ENCODE measurements at regions not wholly inside any gene's neighbourhood (a gene's known extent, or its start where the extent isn't known, plus 50 kb on each side); places are given as distances from the start of the nearest gene placed in this dataset.

GRCh38 chr12:92513231-92513730 lies 189.5 kb upstream of the PLEKHG7 start:
- Histone ChIP-seq H2AFZ (ENCODE audit: low read depth, low read length) (no peak overlapping the region), H4K91ac (ENCODE audit: low read length) (no peak overlapping the region), H3K27ac (ENCODE audit: low read length, poor library complexity, severe bottlenecking) (no peak overlapping the region), H3K4ac (ENCODE audit: low read depth in 1 of 2, low read length in 2 of 2) (no peak overlapping the region), H3K4me2 (ENCODE audit: low read length, poor library complexity, severe bottlenecking) (no peak overlapping the region), H3K4me1 (ENCODE audit: control insufficient read depth, insufficient read depth, low read depth, low read length) (no peaks in the 10 kb centered on the region), H2BK120ac (ENCODE audit: low read depth, low read length) (no peak overlapping the region), H3K9ac (ENCODE audit: low read length) (no peak overlapping the region), H4K8ac (ENCODE audit: low read length) (no peak overlapping the region), H2BK15ac (ENCODE audit: low read depth, poor library complexity, severe bottlenecking) (no peak overlapping the region), H3K27me3 (ENCODE audit: control insufficient read depth in 1 of 2, insufficient read depth in 1 of 2, low read length in 2 of 2) (no peaks in the 10 kb centered on the region), H3K9me3 (ENCODE audit: control insufficient read depth, low read length) (no peaks in the 10 kb centered on the region), H3K36me3 (ENCODE audit: control insufficient read depth in 1 of 2, insufficient read depth in 2 of 2, low read depth in 1 of 2, low read length in 2 of 2) (no peaks in the 10 kb centered on the region), H3K18ac (ENCODE audit: low read depth in 1 of 2, low read length in 2 of 2) (no peak overlapping the region), H2BK12ac (ENCODE audit: low read length in 2 of 2) (no peak overlapping the region), H3K79me1 (replicated peaks; ENCODE audit: low read length, poor library complexity, severe bottlenecking) (no peaks in the 10 kb centered on the region), H3K14ac (ENCODE audit: low read length in 2 of 2) (no peak overlapping the region), H2BK5ac (ENCODE audit: low read depth, low read length, poor library complexity, severe bottlenecking) (no peak overlapping the region), H3K4me3 (ENCODE audit: insufficient read depth in 1 of 2, low read depth in 1 of 2, low read length in 2 of 2) (no peak overlapping the region), H3K23ac (ENCODE audit: low read length in 2 of 2) (no peak overlapping the region), H2AK5ac (ENCODE audit: low read length, severe bottlenecking) (no peak overlapping the region)
- no CpG with 5 or more reads among the region's 2 CpGs for WGBS
- peak; percentile 40 for DNase-seq

DNA sequence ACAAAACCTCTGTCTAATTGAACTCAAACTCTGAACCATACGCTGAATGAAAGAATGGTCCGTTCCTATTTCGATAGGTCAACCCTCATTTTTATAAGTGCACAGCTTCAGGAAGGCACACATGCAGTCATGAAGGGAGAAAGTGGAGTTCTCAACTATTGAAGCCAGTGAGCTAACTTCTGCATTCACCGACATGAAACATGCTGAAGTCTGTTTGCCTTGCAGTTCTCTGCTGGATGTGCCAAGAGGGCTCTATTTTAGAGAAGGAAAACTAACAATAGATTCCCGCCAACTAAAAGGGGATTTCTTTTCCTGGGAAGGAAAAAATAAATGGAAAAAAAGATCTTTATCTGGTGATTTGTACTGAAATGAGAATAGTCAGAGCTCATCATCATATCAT lies 191.0 kb upstream of the PLEKHG7 start:
- Histone ChIP-seq H3K79me1 (replicated peaks; ENCODE audit: low read length, poor library complexity, severe bottlenecking) (no peaks in the 10 kb centered on the region), H3K36me3 (ENCODE audit: control insufficient read depth in 1 of 2, insufficient read depth in 2 of 2, low read depth in 1 of 2, low read length in 2 of 2) (no peaks in the 10 kb centered on the region), H2BK120ac (ENCODE audit: low read depth, low read length) (no peak overlapping the region), H2BK5ac (ENCODE audit: low read depth, low read length, poor library complexity, severe bottlenecking) (no peak overlapping the region), H2BK15ac (ENCODE audit: low read depth, poor library complexity, severe bottlenecking) (no peak overlapping the region), H3K27me3 (ENCODE audit: control insufficient read depth in 1 of 2, insufficient read depth in 1 of 2, low read length in 2 of 2) (no peaks in the 10 kb centered on the region), H2BK12ac (ENCODE audit: low read length in 2 of 2) (no peak overlapping the region), H2AFZ (ENCODE audit: low read depth, low read length) (no peak overlapping the region), H3K9ac (ENCODE audit: low read length) (no peak overlapping the region), H3K4ac (ENCODE audit: low read depth in 1 of 2, low read length in 2 of 2) (no peak overlapping the region), H3K18ac (ENCODE audit: low read depth in 1 of 2, low read length in 2 of 2) (no peak overlapping the region), H3K4me1 (ENCODE audit: control insufficient read depth, insufficient read depth, low read depth, low read length) (no peaks in the 10 kb centered on the region), H3K27ac (ENCODE audit: low read length, poor library complexity, severe bottlenecking) (no peak overlapping the region), H4K8ac (ENCODE audit: low read length) (no peak overlapping the region), H3K4me3 (ENCODE audit: insufficient read depth in 1 of 2, low read depth in 1 of 2, low read length in 2 of 2) (no peak overlapping the region), H4K91ac (ENCODE audit: low read length) (no peak overlapping the region), H3K9me3 (ENCODE audit: control insufficient read depth, low read length) (no peaks in the 10 kb centered on the region), H3K14ac (ENCODE audit: low read length in 2 of 2) (no peak overlapping the region), H3K23ac (ENCODE audit: low read length in 2 of 2) (no peak overlapping the region), H2AK5ac (ENCODE audit: low read length, severe bottlenecking) (no peak overlapping the region), H3K4me2 (ENCODE audit: low read length, poor library complexity, severe bottlenecking) (no peak overlapping the region)
- WGBS: 94% methylated on average over 5 of the region's 5 CpGs
- no peak for DNase-seq

GRCh38 chr12:92509156-92509738 lies 193.5 kb upstream of the PLEKHG7 start:
- no peak overlapping the region for H3K4me3 ChIP-seq (ENCODE audit: insufficient read depth in 1 of 2, low read depth in 1 of 2, low read length in 2 of 2)
- no peak overlapping the region for H2BK12ac ChIP-seq (ENCODE audit: low read length in 2 of 2)
- H3K4me1 ChIP-seq (ENCODE audit: control insufficient read depth, insufficient read depth, low read depth, low read length): no peaks in the 10 kb centered on the region
- H2AFZ ChIP-seq (ENCODE audit: low read depth, low read length): no peak overlapping the region
- no peak overlapping the region for H3K9ac ChIP-seq (ENCODE audit: low read length)
- H2BK5ac ChIP-seq (ENCODE audit: low read depth, low read length, poor library complexity, severe bottlenecking): no peak overlapping the region
- no peak overlapping the region for H3K4ac ChIP-seq (ENCODE audit: low read depth in 1 of 2, low read length in 2 of 2)
- no peak overlapping the region for H3K4me2 ChIP-seq (ENCODE audit: low read length, poor library complexity, severe bottlenecking)
- H3K27me3 ChIP-seq (ENCODE audit: control insufficient read depth in 1 of 2, insufficient read depth in 1 of 2, low read length in 2 of 2): no peaks in the 10 kb centered on the region
- H4K8ac ChIP-seq (ENCODE audit: low read length): no peak overlapping the region
- H3K9me3 ChIP-seq (ENCODE audit: control insufficient read depth, low read length): no peaks in the 10 kb centered on the region
- no peak overlapping the region for H2BK120ac ChIP-seq (ENCODE audit: low read depth, low read length)
- DNase-seq: no peak
- no peak overlapping the region for H2BK15ac ChIP-seq (ENCODE audit: low read depth, poor library complexity, severe bottlenecking)
- H3K23ac ChIP-seq (ENCODE audit: low read length in 2 of 2): no peak overlapping the region
- no peaks in the 10 kb centered on the region for H3K79me1 ChIP-seq (replicated peaks; ENCODE audit: low read length, poor library complexity, severe bottlenecking)
- no peak overlapping the region for H3K27ac ChIP-seq (ENCODE audit: low read length, poor library complexity, severe bottlenecking)
- no peak overlapping the region for H2AK5ac ChIP-seq (ENCODE audit: low read length, severe bottlenecking)
- no peak overlapping the region for H3K14ac ChIP-seq (ENCODE audit: low read length in 2 of 2)
- H3K36me3 ChIP-seq (ENCODE audit: control insufficient read depth in 1 of 2, insufficient read depth in 2 of 2, low read depth in 1 of 2, low read length in 2 of 2): no peaks in the 10 kb centered on the region
- no peak overlapping the region for H3K18ac ChIP-seq (ENCODE audit: low read depth in 1 of 2, low read length in 2 of 2)
- no peak overlapping the region for H4K91ac ChIP-seq (ENCODE audit: low read length)
- 90% methylated on average over 2 of the region's 2 CpGs for WGBS

DNA sequence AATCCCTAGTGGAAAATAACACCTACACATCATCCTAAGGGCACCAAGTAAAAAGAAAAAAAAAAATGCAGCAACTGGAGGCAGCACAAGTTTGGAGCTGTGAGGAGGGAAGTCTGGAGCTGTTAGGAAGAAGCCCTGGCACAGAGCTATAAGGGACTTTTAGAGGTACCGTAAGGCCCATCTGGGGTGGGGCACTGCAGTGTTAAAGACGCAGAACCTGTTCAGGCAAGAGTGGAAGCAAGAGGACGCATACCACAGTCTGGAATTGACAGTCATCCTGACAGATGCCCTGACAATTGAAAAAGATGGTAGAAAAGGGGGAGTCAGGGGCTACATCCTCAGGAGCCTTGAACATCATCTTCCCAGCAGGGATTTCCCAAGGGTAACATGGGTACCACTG lies 195.9 kb upstream of the PLEKHG7 start:
- Histone ChIP-seq H3K79me1 (replicated peaks; ENCODE audit: low read length, poor library complexity, severe bottlenecking) (no peaks in the 10 kb centered on the region), H2BK5ac (ENCODE audit: low read depth, low read length, poor library complexity, severe bottlenecking) (no peak overlapping the region), H2BK120ac (ENCODE audit: low read depth, low read length) (peak overlapping the region; percentile 42), H3K4ac (ENCODE audit: low read depth in 1 of 2, low read length in 2 of 2) (peak overlapping the region in 1 of 2 experiments; percentile 40), H3K9ac (ENCODE audit: low read length) (no peak overlapping the region), H3K4me1 (ENCODE audit: control insufficient read depth, insufficient read depth, low read depth, low read length) (no peaks in the 10 kb centered on the region), H3K14ac (ENCODE audit: low read length in 2 of 2) (peak overlapping the region in 1 of 2 experiments; percentile 63), H3K27me3 (ENCODE audit: control insufficient read depth in 1 of 2, insufficient read depth in 1 of 2, low read length in 2 of 2) (peaks cover 0 to 3% of the 10 kb centered on the region in 2 experiments), H3K9me3 (ENCODE audit: control insufficient read depth, low read length) (no peaks in the 10 kb centered on the region), H2AFZ (ENCODE audit: low read depth, low read length) (no peak overlapping the region), H3K18ac (ENCODE audit: low read depth in 1 of 2, low read length in 2 of 2) (peak overlapping the region; percentile 18 to 72), H2AK5ac (ENCODE audit: low read length, severe bottlenecking) (no peak overlapping the region), H2BK12ac (ENCODE audit: low read length in 2 of 2) (peak overlapping the region in 1 of 2 experiments; percentile 45), H3K27ac (ENCODE audit: low read length, poor library complexity, severe bottlenecking) (no peak overlapping the region), H2BK15ac (ENCODE audit: low read depth, poor library complexity, severe bottlenecking) (no peak overlapping the region), H3K36me3 (ENCODE audit: control insufficient read depth in 1 of 2, insufficient read depth in 2 of 2, low read depth in 1 of 2, low read length in 2 of 2) (no peaks in the 10 kb centered on the region), H4K91ac (ENCODE audit: low read length) (no peak overlapping the region), H4K8ac (ENCODE audit: low read length) (no peak overlapping the region), H3K4me3 (ENCODE audit: insufficient read depth in 1 of 2, low read depth in 1 of 2, low read length in 2 of 2) (no peak overlapping the region), H3K23ac (ENCODE audit: low read length in 2 of 2) (no peak overlapping the region), H3K4me2 (ENCODE audit: low read length, poor library complexity, severe bottlenecking) (no peak overlapping the region)
- WGBS: 74% methylated on average over 3 of the region's 3 CpGs
- no peak for DNase-seq

Data from mesenchymal stem cell (in vitro differentiated cells and primary cell).